Mucosa of gallbladder (tissue), 1 donor: ENCODE measurements at regions not wholly inside any gene's neighbourhood (a gene's known extent, or its start where the extent isn't known, plus 50 kb on each side); places are given as distances from the start of the nearest gene placed in this dataset.

Source experiments
- DNase-seq: peaks from one replicate; pipeline ENCODE4 v3.0.0-alpha.2; 2020; ENCODE audit warnings: low spot score
- donor health status: DM: no; HTN: no; CAD: no.

- no peak for DNase-seq
Observed at GRCh38 chr1:30051777-30052176, 671.6 kb downstream of the MATN1 start.

GRCh38 chr1:30049748-30050296, 673.6 kb downstream of the MATN1 start:
- DNase-seq: no peak

- DNase-seq: no peak
Observed at GRCh38 chr1:30048905-30049304, 674.5 kb downstream of the MATN1 start.

DNA sequence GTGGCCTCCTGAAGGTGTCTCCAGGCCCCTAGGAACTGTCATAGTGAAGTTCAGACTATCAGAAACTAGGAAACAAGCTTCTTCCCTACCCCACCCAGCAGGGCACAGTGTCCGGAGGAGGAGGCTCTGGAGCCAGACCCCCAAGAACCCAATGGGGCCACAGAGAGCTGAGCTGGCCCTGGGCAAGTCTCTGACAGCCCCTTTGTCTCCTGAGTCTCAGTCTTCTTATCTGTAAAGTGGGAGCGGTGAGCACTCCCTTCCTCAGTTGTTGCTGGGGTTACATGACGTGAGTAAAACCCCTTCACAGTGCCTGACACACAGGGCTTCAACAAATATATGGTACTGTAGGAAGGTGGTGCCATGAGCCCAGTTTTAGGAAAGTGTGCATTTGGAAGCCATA, 675.8 kb downstream of the MATN1 start:
- no peak for DNase-seq

- DNase-seq: no peak
Observed at GRCh38 chr1:30046751-30047150, 676.6 kb downstream of the MATN1 start.

- no peak for DNase-seq
Observed at GRCh38 chr1:30045304-30046090, 677.9 kb downstream of the MATN1 start.

DNA sequence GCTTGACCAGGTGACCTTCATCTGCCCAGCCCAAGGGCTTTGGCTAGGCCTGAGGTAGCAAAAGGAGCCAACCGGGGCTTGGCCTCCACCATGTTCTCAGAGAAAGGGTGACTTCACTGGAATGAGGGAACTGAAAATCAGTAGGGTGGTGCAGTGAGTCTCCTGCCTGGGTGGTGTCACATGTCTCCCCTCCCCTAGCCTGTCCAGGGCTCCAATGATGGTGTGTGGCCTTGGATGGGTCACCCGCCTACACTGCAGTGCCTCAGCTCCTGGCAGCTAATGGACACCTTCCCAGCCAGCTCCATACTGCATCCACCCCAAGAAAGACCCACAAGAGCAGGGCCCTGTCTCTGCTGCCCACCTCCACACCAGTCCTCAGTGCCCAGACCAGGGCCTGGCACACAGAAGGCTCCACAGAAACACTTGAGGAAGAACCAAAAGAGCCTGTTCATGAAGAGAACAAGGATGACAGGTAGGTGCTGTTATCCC, 678.7 kb downstream of the MATN1 start:
- DNase-seq: no peak

- DNase-seq: no peak
Observed at GRCh38 chr1:30043731-30044408, 679.5 kb downstream of the MATN1 start.

GRCh38 chr1:30043256-30043655, 680.1 kb downstream of the MATN1 start:
- DNase-seq: no peak

DNA sequence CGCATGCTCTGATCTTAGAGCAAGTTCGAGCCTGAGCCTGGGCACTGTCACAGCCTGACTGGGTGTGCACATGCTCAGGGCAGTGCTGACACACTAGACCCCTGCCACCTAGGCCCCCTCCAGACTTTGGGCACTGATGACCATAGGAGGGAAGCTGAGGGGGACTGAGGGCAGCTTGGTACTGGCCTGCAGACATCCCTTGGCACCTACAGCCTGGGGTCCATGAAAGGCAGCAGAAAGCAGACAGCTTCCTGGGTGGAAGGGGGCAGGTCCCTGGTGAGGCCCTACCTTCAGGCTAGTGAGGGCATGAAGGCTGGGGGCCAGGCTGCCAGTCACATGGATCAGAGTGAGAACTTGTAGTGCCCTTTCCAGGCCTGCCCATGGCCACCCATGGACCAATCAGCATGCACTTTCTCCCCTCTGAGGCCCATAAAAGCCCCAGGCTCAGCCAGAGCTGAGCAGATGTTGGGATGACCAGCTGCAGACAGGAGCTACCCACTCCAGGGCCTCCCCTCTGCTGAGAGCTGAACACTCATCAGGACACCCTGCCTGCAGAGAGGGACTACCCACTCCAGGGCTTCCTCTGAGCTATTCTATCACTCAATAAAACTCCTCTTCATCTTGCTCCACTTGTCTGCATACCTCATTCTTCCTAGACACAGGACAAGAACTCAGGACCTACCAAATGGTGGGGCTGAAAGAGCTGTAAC, 680.8 kb downstream of the MATN1 start:
- no peak for DNase-seq

DNA sequence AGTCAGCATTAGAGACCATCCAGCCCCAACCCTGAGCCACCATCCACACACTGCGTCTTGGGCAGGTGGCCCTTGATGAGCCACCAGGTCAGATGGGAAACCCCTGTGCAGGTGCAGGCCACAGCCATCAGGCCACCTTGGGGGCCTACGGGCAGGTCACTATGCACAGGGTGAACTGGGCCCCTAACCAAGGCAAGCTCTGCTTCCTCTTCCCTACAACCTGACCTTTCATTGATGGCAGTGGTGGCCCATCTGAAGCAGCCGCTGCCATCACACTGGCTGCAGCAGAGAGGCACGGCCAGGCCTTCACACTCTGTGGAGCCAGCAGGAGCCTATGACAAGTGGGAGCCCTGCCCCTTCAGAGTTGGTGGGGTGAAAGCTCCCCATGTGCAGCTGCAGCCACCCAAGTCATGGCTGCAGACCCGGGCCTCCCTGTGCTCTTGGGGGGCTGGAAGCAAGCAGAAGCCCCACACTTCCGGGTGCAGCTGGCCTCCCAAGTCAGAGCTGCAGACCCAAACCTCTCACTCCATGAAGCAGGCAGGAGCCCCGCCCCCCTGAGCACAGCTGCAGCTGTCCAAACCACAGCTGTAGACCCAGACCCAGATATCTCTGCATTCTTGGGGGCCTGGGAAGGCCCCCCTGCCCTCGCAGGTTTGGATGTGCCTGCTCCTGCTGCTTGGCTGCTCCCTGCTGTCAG, 681.5 kb downstream of the MATN1 start:
- no peak for DNase-seq

DNA sequence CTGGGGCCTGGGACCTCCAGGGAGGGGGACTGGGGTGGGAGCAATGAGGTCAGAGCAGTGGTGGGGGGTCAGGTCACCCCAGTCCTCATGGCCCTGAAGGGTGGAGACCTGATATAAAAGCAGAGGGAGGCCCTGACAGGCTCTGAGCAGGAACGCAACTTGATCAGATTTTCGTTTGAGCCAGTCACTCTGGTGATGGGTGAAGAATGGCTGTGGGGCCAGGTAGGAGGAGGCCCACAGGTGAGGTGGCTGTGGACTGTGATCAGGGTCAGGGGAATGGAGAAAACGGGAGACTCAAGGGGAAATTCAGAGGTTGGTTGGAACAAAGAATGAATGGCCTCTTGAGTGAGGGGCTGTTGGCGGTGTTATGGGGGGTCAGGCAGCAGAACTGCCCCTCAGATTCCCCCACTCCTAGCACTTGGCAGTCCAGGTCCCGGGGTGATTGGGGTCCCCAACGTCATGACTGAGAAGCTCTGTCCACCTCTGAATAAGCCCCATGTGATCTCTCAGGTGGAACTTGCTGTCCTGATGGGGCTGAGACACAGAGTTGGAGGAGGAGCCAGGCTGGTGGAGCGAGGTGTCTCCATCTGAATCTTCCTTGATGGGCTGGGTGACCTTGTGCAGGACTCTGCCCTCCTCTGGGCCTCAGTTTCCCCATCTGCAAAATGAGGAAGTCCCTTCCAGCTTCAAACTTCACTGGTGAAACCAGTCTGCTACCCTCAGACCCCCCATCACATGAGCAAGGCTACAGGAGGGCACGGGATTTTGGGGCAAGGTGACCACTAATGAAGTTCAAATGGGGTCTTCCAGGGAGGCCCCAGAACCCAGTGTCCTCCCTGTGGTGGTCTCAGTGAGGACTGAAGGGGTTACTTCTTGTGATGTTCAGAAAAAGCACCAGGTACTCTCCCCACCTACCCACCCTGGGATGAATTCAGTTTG, 683.0 kb downstream of the MATN1 start:
- no peak for DNase-seq

- no peak for DNase-seq
Observed at GRCh38 chr1:30039354-30040080, 683.9 kb downstream of the MATN1 start.

DNA sequence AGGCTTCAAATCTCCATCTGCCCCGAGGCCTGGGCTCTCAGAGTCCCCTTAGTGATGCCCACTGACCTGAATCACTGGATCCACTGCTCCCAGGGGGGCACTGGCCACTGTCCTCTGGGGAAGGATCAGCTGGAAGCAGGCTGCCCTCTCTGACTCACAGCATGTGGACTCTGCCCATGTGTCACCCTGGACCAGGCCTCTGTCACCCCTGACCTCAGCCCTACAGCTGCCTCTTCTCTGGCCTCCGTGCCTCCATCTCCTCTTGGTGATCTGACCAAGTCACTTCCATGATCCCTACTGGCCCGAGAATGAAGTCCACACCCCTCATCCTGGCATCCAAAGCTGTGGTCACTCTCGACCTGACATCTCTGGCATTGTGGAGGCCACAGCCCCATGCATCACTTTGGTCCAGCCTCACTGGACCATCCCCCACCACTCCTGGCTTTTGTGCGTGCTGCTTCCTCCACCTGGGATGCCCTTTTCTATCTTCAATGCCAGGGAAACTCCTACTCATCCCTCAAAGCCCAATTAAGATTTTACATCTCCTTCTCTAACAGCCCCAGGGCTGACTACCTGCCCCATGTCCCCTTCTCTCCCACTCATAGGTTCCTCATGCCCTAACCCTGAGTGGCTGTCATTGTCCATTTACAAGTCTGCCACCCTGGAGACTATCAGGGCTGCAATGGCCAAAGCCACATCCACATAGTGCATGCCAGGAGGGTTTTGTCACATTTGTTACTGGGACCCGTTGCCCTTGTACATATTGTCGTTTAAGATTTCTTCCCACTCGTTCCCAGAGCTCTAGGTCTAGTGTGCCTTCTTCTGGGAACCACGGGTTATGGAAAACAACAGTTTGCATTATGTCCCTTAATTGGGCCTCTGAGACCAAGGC, 685.0 kb downstream of the MATN1 start:
- no peak for DNase-seq

GRCh38 chr1:30037251-30038118, 685.9 kb downstream of the MATN1 start:
- DNase-seq: no peak

- DNase-seq: no peak
Observed at GRCh38 chr1:30036666-30037065, 686.7 kb downstream of the MATN1 start.

DNA sequence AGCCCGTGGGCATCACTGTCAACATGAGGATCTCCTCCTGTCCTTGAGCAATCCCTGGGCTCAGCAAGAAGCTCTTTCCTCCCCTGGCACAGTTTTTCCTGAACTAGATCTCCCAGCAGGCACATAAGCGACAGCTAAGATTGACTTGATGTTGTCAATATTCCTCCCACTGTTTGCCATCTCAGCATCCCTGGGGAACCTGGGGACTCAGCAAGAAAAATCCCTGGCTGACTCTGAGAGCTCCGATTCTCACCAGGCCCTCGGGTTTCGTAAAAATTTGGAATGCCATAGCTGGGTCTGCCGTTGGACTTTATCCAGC, 687.2 kb downstream of the MATN1 start:
- no peak for DNase-seq
